Activated T-cell treated with anti-CD3 and anti-CD28 coated beads, Interleukin-2, amount 50 U/mL, for 72 hours (primary cell): ENCODE measurements at regions not wholly inside any gene's neighbourhood (a gene's known extent, or its start where the extent isn't known, plus 50 kb on each side); places are given as distances from the start of the nearest gene placed in this dataset.
"Not testable (repeated sequence)": the region's sequence is repeated elsewhere in the genome, so short reads cannot be mapped to it uniquely, and the experiment has no call there.

Experiments
- ATAC-seq, 2 donors: fragments of 150-1000 bp; cut with Tn5 transposase; replicated peaks in 1 of 2; 2 replicates each; pipeline ENCODE4 v1.10.0; 2021; ENCODE audit warnings: moderate library complexity in 2 of 2, mild to moderate bottlenecking in 1 of 2
- DNase-seq, 2 donors: peaks; one replicate each; pipeline ENCODE4 v3.0.0; 2021 to 2022; ENCODE audit warnings: mixed read lengths in 1 of 2
- H3K27ac Mint-ChIP-seq: one replicate; pipeline ENCODE4 v1.8.0; 2022; ENCODE audit warnings: mild to moderate bottlenecking, moderate library complexity, mixed read lengths
- H3K27me3 Mint-ChIP-seq: one replicate; pipeline ENCODE4 v1.8.0; 2022; ENCODE audit warnings: low read depth, mixed read lengths
- H3K36me3 Mint-ChIP-seq, 2 donors: one replicate each; pipeline ENCODE4 v1.8.0; 2022; ENCODE audit warnings: mixed read lengths in 2 of 2, mild to moderate bottlenecking in 1 of 2; ENCODE audit not compliant: insufficient read depth in 2 of 2
- H3K4me1 Mint-ChIP-seq: one replicate; pipeline ENCODE4 v1.8.0; 2022; ENCODE audit warnings: low read depth, mixed read lengths
- H3K4me3 Mint-ChIP-seq, 2 donors: one replicate each; pipeline ENCODE4 v1.8.0; 2022; ENCODE audit warnings: mild to moderate bottlenecking in 2 of 2, mixed read lengths in 2 of 2, moderate library complexity in 2 of 2
- H3K9me3 Mint-ChIP-seq, 2 donors: one replicate each; pipeline ENCODE4 v1.8.0; 2022; ENCODE audit warnings: mixed read lengths in 2 of 2

DNA sequence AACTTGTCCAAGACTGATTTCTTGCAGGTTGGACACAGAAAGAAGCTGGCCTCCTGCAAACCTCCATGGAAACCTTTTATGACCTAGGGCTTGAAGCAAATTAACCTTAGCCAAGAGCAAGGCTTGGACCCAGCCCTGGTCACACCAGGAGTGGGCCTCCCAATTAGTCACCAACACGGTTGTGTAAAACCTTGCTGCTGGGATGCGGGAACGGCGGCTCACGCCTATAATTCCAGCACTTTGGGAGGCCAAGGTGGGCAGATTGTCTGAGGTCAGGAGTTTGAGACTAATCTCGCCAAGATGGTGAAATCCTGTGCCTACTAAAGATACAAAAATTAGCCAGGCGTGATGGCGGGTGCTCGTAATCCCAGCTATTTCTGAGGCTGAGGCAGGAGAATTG is 419.9 kb downstream of the AASDHPPT start:
- H3K27me3 Mint-ChIP-seq = no peaks in the 10 kb centered on the region
- no peaks in the 10 kb centered on the region for H3K36me3 Mint-ChIP-seq
- ATAC-seq (no peak), DNase-seq (no peak)
- peaks cover 0 to 1% of the 10 kb centered on the region in 2 donors for H3K9me3 Mint-ChIP-seq
- H3K4me1 Mint-ChIP-seq = no peaks in the 10 kb centered on the region
- no peak overlapping the region for H3K27ac Mint-ChIP-seq
- no peak overlapping the region for H3K4me3 Mint-ChIP-seq

DNA sequence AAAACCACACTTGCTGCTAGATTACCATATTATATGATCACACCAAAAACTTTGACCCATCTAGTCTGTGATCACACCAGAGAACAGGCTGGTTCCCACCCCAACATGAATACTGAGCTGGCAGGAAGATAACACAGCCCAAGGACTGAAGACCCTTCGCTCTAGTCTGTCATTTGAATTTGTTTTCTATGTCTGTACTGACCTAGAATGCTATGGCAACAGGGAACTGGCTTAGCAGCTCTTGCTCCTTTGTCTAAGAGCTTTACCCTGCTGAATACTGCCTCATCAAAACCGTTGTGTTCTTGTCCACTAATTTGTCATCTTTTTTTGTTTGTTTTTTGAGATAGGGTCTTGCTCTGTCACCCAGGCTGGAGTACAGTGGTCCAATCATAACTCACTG is 420.4 kb downstream of the AASDHPPT start:
- peaks cover 0 to 1% of the 10 kb centered on the region in 2 donors for H3K9me3 Mint-ChIP-seq
- H3K27me3 Mint-ChIP-seq = no peaks in the 10 kb centered on the region
- H3K4me1 Mint-ChIP-seq = no peaks in the 10 kb centered on the region
- ATAC-seq (no peak), DNase-seq (no peak)
- no peak overlapping the region for H3K27ac Mint-ChIP-seq
- no peaks in the 10 kb centered on the region for H3K36me3 Mint-ChIP-seq
- no peak overlapping the region for H3K4me3 Mint-ChIP-seq

- no peak overlapping the region for H3K27ac Mint-ChIP-seq
- ATAC-seq = no peak
- H3K36me3 Mint-ChIP-seq = no peaks in the 10 kb centered on the region
Measured at GRCh38 chr11:106503901-106504300, 426.4 kb downstream of the AASDHPPT start.

GRCh38 chr11:106507645-106508306 is 430.3 kb downstream of the AASDHPPT start:
- Mint-ChIP-seq H3K4me3 (no peak overlapping the region), H3K9me3 (peaks cover 2 to 5% of the 10 kb centered on the region in 2 donors), H3K36me3 (no peaks in the 10 kb centered on the region), H3K27me3 (no peaks in the 10 kb centered on the region), H3K27ac (no peak overlapping the region), H3K4me1 (no peaks in the 10 kb centered on the region)
- DNase-seq (no peak), ATAC-seq (no peak)

More at GRCh38 chr11:106503901-106504300, 426.4 kb downstream of the AASDHPPT start:
- Mint-ChIP-seq H3K4me3 (no peak overlapping the region), H3K4me1 (no peaks in the 10 kb centered on the region), H3K27me3 (no peaks in the 10 kb centered on the region), H3K9me3 (peaks cover 3% of the 10 kb centered on the region in 2 donors)
- no peak for DNase-seq

DNA sequence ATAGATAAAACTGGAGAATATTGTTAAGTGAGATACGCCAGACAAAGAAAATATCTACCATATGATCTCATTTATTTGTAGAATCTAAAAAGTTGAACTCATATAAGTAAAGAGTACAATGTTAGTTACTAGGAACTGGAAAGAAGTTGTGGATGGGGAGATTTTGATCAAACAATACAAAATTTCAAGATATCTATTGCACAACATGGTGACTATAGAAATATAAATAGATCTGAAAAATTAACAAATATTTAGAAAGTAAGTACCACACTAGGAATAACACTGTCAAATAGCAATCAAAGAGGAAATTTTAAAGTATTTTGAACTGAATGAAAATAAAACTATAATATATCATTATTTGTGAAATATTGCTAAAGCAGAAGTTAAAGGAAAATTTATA is 437.2 kb downstream of the AASDHPPT start:
- no peaks in the 10 kb centered on the region for H3K4me1 Mint-ChIP-seq
- H3K27me3 Mint-ChIP-seq = no peaks in the 10 kb centered on the region

GRCh38 chr11:106517426-106517825 is 440.0 kb downstream of the AASDHPPT start:
- no peak overlapping the region for H3K27ac Mint-ChIP-seq
- H3K4me1 Mint-ChIP-seq = no peaks in the 10 kb centered on the region
- H3K27me3 Mint-ChIP-seq = no peaks in the 10 kb centered on the region
- H3K9me3 Mint-ChIP-seq = peaks cover 3 to 7% of the 10 kb centered on the region in 2 donors
- no peaks in the 10 kb centered on the region for H3K36me3 Mint-ChIP-seq
- H3K4me3 Mint-ChIP-seq = no peak overlapping the region
- DNase-seq (no peak), ATAC-seq (no peak)

More for the DNA sequence above, 437.2 kb downstream of the AASDHPPT start:
- Mint-ChIP-seq H3K36me3 (no peaks in the 10 kb centered on the region), H3K4me3 (no peak overlapping the region), H3K27ac (no peak overlapping the region), H3K9me3 (peaks cover 3 to 7% of the 10 kb centered on the region in 2 donors)
- DNase-seq = no peak
- no peak for ATAC-seq

DNA sequence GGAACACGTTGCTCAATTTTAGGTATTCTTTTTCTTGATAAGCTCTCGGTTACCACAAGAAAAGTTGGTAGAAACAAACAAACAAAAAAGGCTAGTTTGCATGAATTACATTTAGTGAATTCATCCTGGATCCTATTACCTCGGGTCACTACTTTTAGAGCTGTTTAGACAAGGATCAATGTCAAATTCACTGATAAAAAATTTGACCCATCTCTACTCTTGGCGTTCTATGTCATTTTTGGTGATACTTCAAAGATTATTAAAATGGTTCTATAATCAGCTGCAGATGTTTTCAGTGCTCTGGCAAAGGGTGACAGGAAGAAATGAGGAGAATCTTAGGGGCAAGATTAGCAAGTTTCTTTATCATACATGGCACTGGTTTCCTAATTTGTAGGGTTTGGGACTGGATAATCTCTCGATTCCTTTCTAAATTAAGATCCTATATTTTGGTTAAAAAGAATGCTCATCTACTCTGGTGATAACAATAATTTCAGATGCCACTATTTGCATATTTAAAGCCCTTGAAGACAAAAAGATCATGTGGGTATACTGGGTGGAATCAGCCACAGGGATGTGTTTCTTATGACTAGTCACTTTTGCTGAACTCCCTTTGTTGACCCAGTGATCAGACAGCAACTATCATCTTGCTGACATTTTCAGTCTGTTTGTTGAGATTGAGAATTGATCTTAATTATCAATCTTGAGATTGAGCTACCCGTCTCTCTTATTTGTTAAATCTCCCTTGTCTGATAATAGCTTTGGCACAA is 442.9 kb downstream of the AASDHPPT start:
- H3K4me1 Mint-ChIP-seq = no peaks in the 10 kb centered on the region
- H3K27ac Mint-ChIP-seq = no peak overlapping the region
- H3K4me3 Mint-ChIP-seq = no peak overlapping the region
- ATAC-seq (no peak), DNase-seq (no peak)
- H3K9me3 Mint-ChIP-seq = peaks cover 0 to 1% of the 10 kb centered on the region in 2 donors
- no peaks in the 10 kb centered on the region for H3K36me3 Mint-ChIP-seq
- no peaks in the 10 kb centered on the region for H3K27me3 Mint-ChIP-seq

- DNase-seq (no peak), ATAC-seq (no peak)
- H3K4me3 Mint-ChIP-seq = no peak overlapping the region
- H3K27ac Mint-ChIP-seq = no peak overlapping the region
- no peaks in the 10 kb centered on the region for H3K4me1 Mint-ChIP-seq
- no peaks in the 10 kb centered on the region for H3K36me3 Mint-ChIP-seq
- H3K9me3 Mint-ChIP-seq = peaks cover under 1 to 1% of the 10 kb centered on the region in 2 donors
- H3K27me3 Mint-ChIP-seq = no peaks in the 10 kb centered on the region
Measured at GRCh38 chr11:106520920-106521319, 443.5 kb downstream of the AASDHPPT start.

- Mint-ChIP-seq H3K27ac (no peak overlapping the region), H3K9me3 (peaks cover 4 to 7% of the 10 kb centered on the region in 2 donors), H3K27me3 (no peaks in the 10 kb centered on the region), H3K4me3 (no peak overlapping the region), H3K4me1 (no peaks in the 10 kb centered on the region), H3K36me3 (no peaks in the 10 kb centered on the region)
- ATAC-seq (no peak), DNase-seq (no peak)
Measured at GRCh38 chr11:106523171-106523570, 445.7 kb downstream of the AASDHPPT start.

- Mint-ChIP-seq H3K27ac (no peak overlapping the region), H3K27me3 (no peaks in the 10 kb centered on the region), H3K4me3 (no peak overlapping the region), H3K36me3 (no peaks in the 10 kb centered on the region), H3K9me3 (peaks cover 7 to 9% of the 10 kb centered on the region in 2 donors), H3K4me1 (no peaks in the 10 kb centered on the region)
- ATAC-seq = no peak
- no peak for DNase-seq
Measured at GRCh38 chr11:106523921-106524320, 446.5 kb downstream of the AASDHPPT start.

DNA sequence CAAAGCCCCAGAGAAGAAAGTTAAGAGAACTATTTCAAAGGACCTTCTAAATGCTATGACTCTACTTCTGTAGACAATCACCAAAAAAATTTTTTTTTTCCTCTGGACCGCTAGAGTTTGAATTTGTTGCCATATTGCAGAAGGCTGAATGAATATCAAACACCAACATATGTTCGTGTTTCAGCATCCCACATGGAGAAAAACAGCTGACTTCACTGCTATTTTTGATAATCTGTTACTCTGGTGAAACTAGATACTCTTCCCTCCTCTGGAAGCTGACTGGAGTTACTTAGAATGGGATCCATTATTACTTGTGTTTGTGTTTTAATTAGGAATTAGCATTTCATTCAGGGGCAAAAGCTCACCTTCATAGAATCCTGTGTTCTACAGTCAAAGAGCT is 447.0 kb downstream of the AASDHPPT start:
- Mint-ChIP-seq H3K27ac (no peak overlapping the region), H3K4me3 (no peak overlapping the region)

DNA sequence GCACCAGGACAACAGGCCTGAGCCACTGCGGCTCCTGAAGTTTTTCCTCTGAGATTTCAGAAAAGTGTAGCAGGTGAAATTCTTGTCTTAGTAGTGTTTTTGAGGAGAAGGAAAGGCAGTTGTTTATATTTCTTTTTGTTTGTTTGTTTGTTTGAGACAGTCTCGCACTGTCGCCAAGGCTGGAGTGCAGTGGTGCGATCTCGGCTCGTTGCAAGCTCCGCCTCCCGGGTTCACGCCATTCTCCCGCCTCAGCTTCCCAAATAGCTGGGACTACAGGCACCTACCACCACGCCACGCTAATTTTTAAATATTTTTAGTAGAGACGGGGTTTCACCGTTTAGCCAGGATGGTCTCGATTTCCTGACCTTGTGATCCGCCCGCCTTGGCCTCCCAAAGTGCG is 454.2 kb downstream of the AASDHPPT start:
- not testable (repeated sequence) for H3K4me1 Mint-ChIP-seq, DNase-seq, H3K27ac Mint-ChIP-seq, H3K4me3 Mint-ChIP-seq, ATAC-seq, H3K27me3 Mint-ChIP-seq, H3K36me3 Mint-ChIP-seq
- H3K9me3 Mint-ChIP-seq = peaks cover 3 to 10% of the 10 kb centered on the region in 2 donors

More for the DNA sequence above, 447.0 kb downstream of the AASDHPPT start:
- peaks cover 7 to 9% of the 10 kb centered on the region in 2 donors for H3K9me3 Mint-ChIP-seq
- DNase-seq (no peak), ATAC-seq (no peak)
- H3K36me3 Mint-ChIP-seq = no peaks in the 10 kb centered on the region
- no peaks in the 10 kb centered on the region for H3K27me3 Mint-ChIP-seq
- H3K4me1 Mint-ChIP-seq = no peaks in the 10 kb centered on the region

- H3K36me3 Mint-ChIP-seq = no peaks in the 10 kb centered on the region
- H3K27ac Mint-ChIP-seq = no peak overlapping the region
- H3K9me3 Mint-ChIP-seq = peaks cover 3 to 5% of the 10 kb centered on the region in 2 donors
- ATAC-seq (no peak), DNase-seq (no peak)
- H3K4me3 Mint-ChIP-seq = no peak overlapping the region
- no peaks in the 10 kb centered on the region for H3K27me3 Mint-ChIP-seq
- no peaks in the 10 kb centered on the region for H3K4me1 Mint-ChIP-seq
Measured at GRCh38 chr11:106533046-106533445, 455.6 kb downstream of the AASDHPPT start.
